Endothelial cell of umbilical vein (primary cell): ENCODE measurements at regions not wholly inside any gene's neighbourhood (a gene's known extent, or its start where the extent isn't known, plus 50 kb on each side); places are given as distances from the start of the nearest gene placed in this dataset. TPM values are rescaled to one million over a fixed set of nuclear protein-coding genes. Genes with fewer than 3 reads are reported as not detected.

Experiments
- BruUV-seq: library from RNA; stranded (reverse); fragments of 400-500 nt; replicated peaks from 2 replicates; lab custom pipeline; 2021; lab: Mats Ljungman, UMichigan
- CTCF ChIA-PET: fragments of 300-600, 350-600 bp; sonication (Branson Sonifier 250); formaldehyde crosslinking; loops from one replicate; lab custom pipeline; 2021; ENCODE audit warnings: antibody characterized with exemption, inconsistent platforms; lab: Charles Lee
- POLR2A ChIA-PET: fragments of 300-600, 350-600 bp; sonication (Branson Sonifier 250); formaldehyde crosslinking; loops from one replicate; lab custom pipeline; 2021; ENCODE audit warnings: antibody characterized with exemption, inconsistent platforms; lab: Charles Lee
- DNase-seq: peaks from one replicate; pipeline ENCODE4 v3.0.0-alpha.2; 2011; ENCODE audit warnings: low read depth, low spot score
- FAIRE-seq: peaks from 2 replicates; lab custom pipeline; 2011; peaks lifted over from hg19 to GRCh38; lab: Jason Lieb, UNC
- H2AFZ ChIP-seq: 2 replicates; pipeline ENCODE4 v1.6.0; 2012; ENCODE audit warnings: low read depth, low read length, control low read depth, inconsistent platforms
- H3K27ac ChIP-seq: 2 replicates; pipeline ENCODE4 v1.5.1; 2011; ENCODE audit warnings: low read depth, mild to moderate bottlenecking, control low read depth, low read length, moderate library complexity; ENCODE audit not compliant: insufficient read depth
- H3K27me3 ChIP-seq, 2 experiments: 2 replicates each; pipeline versions ENCODE4 v1.6.0 to v1.6.1; 2011; ENCODE audit warnings: low read length in 2 of 2, mixed read lengths in 1 of 2; ENCODE audit not compliant: control insufficient read depth in 2 of 2, insufficient read depth in 2 of 2
- H3K36me3 ChIP-seq, 2 experiments: 2 replicates in 1 of 2; 3 replicates in 1 of 2; pipeline ENCODE4 v1.5.1; 2011; ENCODE audit warnings: low read length in 2 of 2, mild to moderate bottlenecking in 1 of 2, moderate library complexity in 1 of 2; ENCODE audit not compliant: control insufficient read depth in 2 of 2, insufficient read depth in 2 of 2; ENCODE audit errors: extremely low read depth in 1 of 2
- H3K4me1 ChIP-seq: 3 replicates; pipeline ENCODE4 v1.5.1; 2011; ENCODE audit warnings: mild to moderate bottlenecking, low read length; ENCODE audit not compliant: control insufficient read depth, insufficient read depth; ENCODE audit errors: extremely low read depth
- H3K4me2 ChIP-seq: 2 replicates; pipeline ENCODE4 v1.6.1; 2011; ENCODE audit warnings: low read length, control low read depth, mixed read lengths; ENCODE audit not compliant: insufficient read depth
- H3K4me3 ChIP-seq, 3 experiments: fragments of 200-600 bp in 1 of 3; sonication (generic), shearing (Covaris generic) in 1 of 3; replicated peaks in 1 of 3; 2 replicates each; pipeline ENCODE4 v1.5.1; 2011 to 2016; ENCODE audit warnings: control low read depth in 3 of 3, low read length in 3 of 3, mild to moderate bottlenecking in 2 of 3, inconsistent platforms in 1 of 3, low read depth in 1 of 3, moderate library complexity in 1 of 3; ENCODE audit not compliant: insufficient read depth in 1 of 3
- H3K79me2 ChIP-seq: 2 replicates; pipeline ENCODE4 v1.6.0; 2012; ENCODE audit warnings: low read length, inconsistent platforms; ENCODE audit not compliant: control insufficient read depth, insufficient read depth
- H3K9ac ChIP-seq: replicated peaks from 2 replicates; pipeline ENCODE3; 2011; ENCODE audit warnings: low read length, control low read depth; ENCODE audit not compliant: insufficient read depth; ENCODE audit errors: extremely low read depth
- H3K9me1 ChIP-seq: replicated peaks from 3 replicates; pipeline ENCODE4 v1.6.0; 2011; ENCODE audit warnings: mild to moderate bottlenecking, low read length; ENCODE audit not compliant: control insufficient read depth, insufficient read depth; ENCODE audit errors: extremely low read depth
- H3K9me3 ChIP-seq: replicated peaks from 2 replicates; pipeline ENCODE4 v1.5.1; 2012; ENCODE audit warnings: low read length, inconsistent platforms; ENCODE audit not compliant: control insufficient read depth, insufficient read depth
- H4K20me1 ChIP-seq: replicated peaks from 2 replicates; pipeline ENCODE3; 2011; ENCODE audit warnings: mild to moderate bottlenecking, low read length; ENCODE audit not compliant: control insufficient read depth, insufficient read depth; ENCODE audit errors: extremely low read depth
- EZH2 ChIP-seq: IDR thresholded peaks from 2 replicates; pipeline ENCODE4 v1.6.1; 2012; ENCODE audit warnings: borderline replicate concordance, low read depth, mild to moderate bottlenecking, moderate library complexity, low read length, inconsistent platforms; ENCODE audit not compliant: severe bottlenecking
- FOS ChIP-seq: IDR thresholded peaks from 2 replicates; pipeline ENCODE4 v1.6.1; 2011; ENCODE audit warnings: mild to moderate bottlenecking, low read length, moderate library complexity, borderline replicate concordance; ENCODE audit not compliant: insufficient read depth
- GATA2 ChIP-seq: IDR thresholded peaks from 2 replicates; pipeline ENCODE4 v1.7.0; 2011; ENCODE audit warnings: low read depth, mild to moderate bottlenecking, moderate library complexity, mixed read lengths, low read length; ENCODE audit not compliant: insufficient read length, insufficient read depth
- JUN ChIP-seq: IDR thresholded peaks from 2 replicates; pipeline ENCODE4 v1.6.1; 2011; ENCODE audit warnings: borderline replicate concordance, low read depth; ENCODE audit not compliant: insufficient read length, insufficient read depth
- MYC ChIP-seq: IDR thresholded peaks from one replicate; pipeline ENCODE4 v1.6.1; 2011; ENCODE audit warnings: mild to moderate bottlenecking, low read depth, low read length
- POLR2A ChIP-seq: IDR thresholded peaks from 2 replicates; pipeline ENCODE4 v1.6.1; 2012; ENCODE audit warnings: low read depth, mild to moderate bottlenecking, control low read depth, low read length
- POLR2AphosphoS5 ChIP-seq: IDR thresholded peaks from 2 replicates; pipeline ENCODE4 v1.6.1; 2012; ENCODE audit warnings: low read depth, mild to moderate bottlenecking, control low read depth, low read length, moderate library complexity; ENCODE audit not compliant: insufficient read depth
- dilution Hi-C: fragments of 300-500 bp; cut with MboI; formaldehyde crosslinking; loops from one replicate; pipeline ENCODE4 v1.15.0; 2019; ENCODE audit warnings: low sequenced_read_pairs; ENCODE audit not compliant: extremely low pct_ligation_motif_present
- intact Hi-C: fragments of 100-400 bp; cut with micrococcal nuclease; formaldehyde crosslinking; loops from one replicate; pipeline ENCODE4 v1.10.0; 2022
- microRNA-seq: library from miRNA; unstranded; fragments of <30 nt; microRNA quantifications from one replicate; pipeline ENCODE4 v1.2.0, GENCODE V29; 2021; ENCODE audit warnings: borderline number of aligned reads, borderline replicate concordance
- TF ChIP-seq, protein P1 (sequence below): IDR thresholded peaks from 2 replicates; pipeline ENCODE4 v1.6.1; 2011; ENCODE audit not compliant: insufficient read depth, insufficient read length
- TF ChIP-seq, protein P2 (sequence below), 2 donors: IDR thresholded peaks; 1 replicate in 1 of 2; 2 replicates in 1 of 2; pipeline ENCODE4 v1.5.1; 2011; ENCODE audit warnings: low read length in 2 of 2, mild to moderate bottlenecking in 2 of 2, moderate library complexity in 2 of 2, control low read depth in 1 of 2, inconsistent platforms in 1 of 2, low read depth in 1 of 2; ENCODE audit not compliant: insufficient read depth in 1 of 2; ENCODE audit errors: extremely low read depth in 1 of 2

- TF ChIP-seq POLR2AphosphoS5 (no peak), EZH2 (no peak), POLR2A (no peak), MYC (no peak), FOS (no peak), JUN (no peak), GATA2 (no peak)
- TF ChIP-seq, protein P1, sequence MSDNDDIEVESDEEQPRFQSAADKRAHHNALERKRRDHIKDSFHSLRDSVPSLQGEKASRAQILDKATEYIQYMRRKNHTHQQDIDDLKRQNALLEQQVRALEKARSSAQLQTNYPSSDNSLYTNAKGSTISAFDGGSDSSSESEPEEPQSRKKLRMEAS = no peak
- TF ChIP-seq, protein P2, sequence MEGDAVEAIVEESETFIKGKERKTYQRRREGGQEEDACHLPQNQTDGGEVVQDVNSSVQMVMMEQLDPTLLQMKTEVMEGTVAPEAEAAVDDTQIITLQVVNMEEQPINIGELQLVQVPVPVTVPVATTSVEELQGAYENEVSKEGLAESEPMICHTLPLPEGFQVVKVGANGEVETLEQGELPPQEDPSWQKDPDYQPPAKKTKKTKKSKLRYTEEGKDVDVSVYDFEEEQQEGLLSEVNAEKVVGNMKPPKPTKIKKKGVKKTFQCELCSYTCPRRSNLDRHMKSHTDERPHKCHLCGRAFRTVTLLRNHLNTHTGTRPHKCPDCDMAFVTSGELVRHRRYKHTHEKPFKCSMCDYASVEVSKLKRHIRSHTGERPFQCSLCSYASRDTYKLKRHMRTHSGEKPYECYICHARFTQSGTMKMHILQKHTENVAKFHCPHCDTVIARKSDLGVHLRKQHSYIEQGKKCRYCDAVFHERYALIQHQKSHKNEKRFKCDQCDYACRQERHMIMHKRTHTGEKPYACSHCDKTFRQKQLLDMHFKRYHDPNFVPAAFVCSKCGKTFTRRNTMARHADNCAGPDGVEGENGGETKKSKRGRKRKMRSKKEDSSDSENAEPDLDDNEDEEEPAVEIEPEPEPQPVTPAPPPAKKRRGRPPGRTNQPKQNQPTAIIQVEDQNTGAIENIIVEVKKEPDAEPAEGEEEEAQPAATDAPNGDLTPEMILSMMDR (IDR thresholded peaks at IDR 0.05; ENCODE audit: extremely low read depth in 1 of 2, insufficient read depth in 1 of 2, low read depth in 1 of 2, low read length in 2 of 2) = no peak
- Histone ChIP-seq H4K20me1 (no peaks in the 10 kb centered on the region), H3K27ac (no peak overlapping the region), H3K9me3 (no peaks in the 10 kb centered on the region), H3K27me3 (peaks cover 8 to 16% of the 10 kb centered on the region in 2 experiments), H3K4me3 (no peak overlapping the region), H3K4me1 (no peaks in the 10 kb centered on the region), H3K4me2 (no peak overlapping the region), H3K9ac (no peak overlapping the region), H3K36me3 (no peaks in the 10 kb centered on the region), H3K79me2 (no peaks in the 10 kb centered on the region), H2AFZ (no peak overlapping the region), H3K9me1 (no peaks in the 10 kb centered on the region)
- DNase-seq = no peak
- BruUV-seq = no TSS peak
- intact Hi-C loops (no loop called here), dilution Hi-C loops (no loop called here)
- ChIA-PET POLR2A (no interaction called here), CTCF (interaction anchor here (1.2 kb wide), 1 partner anchor 20 kb away, joined by 3 read pairs; no protein-coding TSS in a partner anchor)
- no peak for FAIRE-seq
Observed at GRCh38 chr5:82329393-82329792, 51.2 kb upstream of the RPS23 start.

Small RNAs in the stretch of these regions (microRNA-seq; reads per million reads assigned to microRNA genes)
- not detected for gene MIR3977
